ENCODE measurements at regions not wholly inside any gene's neighbourhood (a gene's known extent, or its start where the extent isn't known, plus 50 kb on each side); places are given as distances from the start of the nearest gene placed in this dataset.

DNA sequence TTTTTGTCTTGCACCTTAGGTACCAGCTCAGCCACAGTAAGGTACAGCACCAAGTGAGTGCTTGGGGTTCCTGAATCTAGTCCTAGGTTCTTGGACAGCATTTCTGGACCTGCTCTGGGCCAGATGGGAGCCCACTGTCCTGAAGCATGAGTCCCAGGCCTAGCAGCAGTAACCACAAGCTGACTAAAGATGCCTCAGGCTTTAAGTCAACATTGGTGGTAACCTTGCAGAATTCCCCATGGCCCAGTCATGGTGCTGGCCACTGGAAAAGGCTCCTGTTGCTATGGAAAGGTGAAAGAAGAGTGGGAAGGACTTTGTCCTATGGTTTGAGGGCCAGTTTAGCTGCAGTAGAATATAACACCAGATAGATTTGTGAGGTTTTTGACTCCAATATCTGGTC, 86.9 kb upstream of the CLEC14A start:
- H3K4me1 ChIP-seq, result no peaks in the 10 kb centered on the region

DNA sequence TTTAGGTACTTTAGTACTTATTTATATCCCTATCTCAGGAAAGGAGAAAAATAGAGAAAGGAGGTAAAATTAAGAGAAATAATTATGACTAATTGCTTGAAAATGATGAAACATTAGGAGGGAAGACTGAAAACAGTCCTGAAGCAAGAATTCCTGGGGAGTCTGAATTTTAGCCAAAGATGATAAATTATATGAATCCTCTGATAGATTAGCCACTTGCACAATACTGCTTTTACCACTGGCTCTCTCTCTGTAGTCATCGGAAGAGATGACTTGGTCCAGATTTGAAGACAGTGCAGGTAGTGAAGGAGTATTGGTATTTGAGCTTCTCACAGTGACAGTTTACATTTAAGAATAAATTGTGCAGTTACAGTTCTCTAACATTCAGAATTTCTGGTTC, 83.8 kb upstream of the CLEC14A start:
- no peak overlapping the region for H3K4me3 ChIP-seq
- TF ChIP-seq, protein P1, sequence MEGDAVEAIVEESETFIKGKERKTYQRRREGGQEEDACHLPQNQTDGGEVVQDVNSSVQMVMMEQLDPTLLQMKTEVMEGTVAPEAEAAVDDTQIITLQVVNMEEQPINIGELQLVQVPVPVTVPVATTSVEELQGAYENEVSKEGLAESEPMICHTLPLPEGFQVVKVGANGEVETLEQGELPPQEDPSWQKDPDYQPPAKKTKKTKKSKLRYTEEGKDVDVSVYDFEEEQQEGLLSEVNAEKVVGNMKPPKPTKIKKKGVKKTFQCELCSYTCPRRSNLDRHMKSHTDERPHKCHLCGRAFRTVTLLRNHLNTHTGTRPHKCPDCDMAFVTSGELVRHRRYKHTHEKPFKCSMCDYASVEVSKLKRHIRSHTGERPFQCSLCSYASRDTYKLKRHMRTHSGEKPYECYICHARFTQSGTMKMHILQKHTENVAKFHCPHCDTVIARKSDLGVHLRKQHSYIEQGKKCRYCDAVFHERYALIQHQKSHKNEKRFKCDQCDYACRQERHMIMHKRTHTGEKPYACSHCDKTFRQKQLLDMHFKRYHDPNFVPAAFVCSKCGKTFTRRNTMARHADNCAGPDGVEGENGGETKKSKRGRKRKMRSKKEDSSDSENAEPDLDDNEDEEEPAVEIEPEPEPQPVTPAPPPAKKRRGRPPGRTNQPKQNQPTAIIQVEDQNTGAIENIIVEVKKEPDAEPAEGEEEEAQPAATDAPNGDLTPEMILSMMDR (IDR thresholded peaks at IDR 0.05), result no peak
- H3K9me3 ChIP-seq, result no peaks in the 10 kb centered on the region
- ATAC-seq, result no peak
- intact Hi-C loops (cut with DNase I), result no loop called here
- H3K27ac ChIP-seq, result no peak overlapping the region
- no peaks in the 10 kb centered on the region for H3K36me3 ChIP-seq
- no peaks in the 10 kb centered on the region for H3K27me3 ChIP-seq
- DNase-seq, result no peak
- no peaks in the 10 kb centered on the region for H3K4me1 ChIP-seq
- WGBS, 2 donors, result 93 to 95% methylated on average over 1 of the region's 1 CpG

More for the DNA sequence above, 86.9 kb upstream of the CLEC14A start:
- H3K4me3 ChIP-seq, result no peak overlapping the region
- ATAC-seq, result no peak
- no peaks in the 10 kb centered on the region for H3K27me3 ChIP-seq
- no peaks in the 10 kb centered on the region for H3K36me3 ChIP-seq
- DNase-seq, result no peak
- intact Hi-C loops (cut with DNase I), result no loop called here
- H3K9me3 ChIP-seq, result peaks cover 0 to 14% (median 0%) of the 10 kb centered on the region in 11 donors
- H3K27ac ChIP-seq, result no peak overlapping the region
- TF ChIP-seq, protein P1 (IDR thresholded peaks at IDR 0.05), result no peak

DNA sequence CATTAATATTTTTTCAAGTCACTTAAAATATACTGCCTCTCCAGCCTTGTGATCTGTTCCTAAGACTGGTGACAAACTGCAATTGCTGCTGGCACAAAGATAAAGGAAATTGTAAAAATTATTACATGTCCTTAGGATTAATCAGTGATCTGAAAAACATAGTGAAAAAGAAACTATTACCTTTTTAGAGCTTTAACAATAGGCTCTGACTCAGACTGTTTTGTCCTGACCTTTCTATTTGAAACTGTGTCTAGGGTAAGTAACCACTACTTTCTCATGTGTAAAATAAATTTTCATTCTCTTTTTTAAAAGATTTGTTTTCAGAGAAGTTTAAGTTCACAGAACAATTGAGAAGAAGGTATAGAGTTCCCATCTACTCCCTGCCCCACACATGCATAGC, 80.4 kb upstream of the CLEC14A start:
- no peaks in the 10 kb centered on the region for H3K9me3 ChIP-seq
- H3K4me3 ChIP-seq, result no peak overlapping the region
- TF ChIP-seq, protein P1 (IDR thresholded peaks at IDR 0.05), result no peak
- H3K27me3 ChIP-seq, result no peaks in the 10 kb centered on the region
- no peak overlapping the region for H3K27ac ChIP-seq
- no peak for ATAC-seq
- no peak for DNase-seq
- H3K4me1 ChIP-seq, result no peaks in the 10 kb centered on the region
- no peaks in the 10 kb centered on the region for H3K36me3 ChIP-seq
- intact Hi-C loops (cut with DNase I), result no loop called here

DNA sequence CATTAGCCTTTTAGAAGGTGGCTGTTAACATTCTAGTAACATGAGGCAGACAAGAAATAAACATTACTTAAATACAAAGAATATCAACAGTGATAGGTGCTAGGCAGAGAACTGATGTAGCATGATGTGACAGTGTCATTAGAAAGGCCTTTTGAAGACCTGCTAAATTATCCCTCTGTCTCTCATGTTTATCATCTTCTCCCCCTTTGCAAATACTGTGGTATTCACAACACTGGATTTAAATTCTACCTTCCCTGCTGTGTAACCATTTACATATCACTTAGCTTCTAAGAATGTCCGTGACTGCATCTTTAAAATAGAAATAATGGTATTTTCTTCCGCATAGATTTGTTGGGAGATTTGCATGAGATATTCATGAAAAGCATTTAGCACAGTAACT, 74.4 kb upstream of the CLEC14A start:
- Histone ChIP-seq H3K9me3 (no peaks in the 10 kb centered on the region), H3K27me3 (no peaks in the 10 kb centered on the region), H3K4me3 (no peak overlapping the region), H3K36me3 (no peaks in the 10 kb centered on the region), H3K4me1 (no peaks in the 10 kb centered on the region), H3K27ac (no peak overlapping the region)
- TF ChIP-seq, protein P1 (IDR thresholded peaks at IDR 0.05), result no peak
- intact Hi-C loops (cut with DNase I), result no loop called here
- ATAC-seq, result no peak
- WGBS, 2 donors, result 39 to 69% methylated on average over 2 of the region's 2 CpGs
- DNase-seq, result no peak

DNA sequence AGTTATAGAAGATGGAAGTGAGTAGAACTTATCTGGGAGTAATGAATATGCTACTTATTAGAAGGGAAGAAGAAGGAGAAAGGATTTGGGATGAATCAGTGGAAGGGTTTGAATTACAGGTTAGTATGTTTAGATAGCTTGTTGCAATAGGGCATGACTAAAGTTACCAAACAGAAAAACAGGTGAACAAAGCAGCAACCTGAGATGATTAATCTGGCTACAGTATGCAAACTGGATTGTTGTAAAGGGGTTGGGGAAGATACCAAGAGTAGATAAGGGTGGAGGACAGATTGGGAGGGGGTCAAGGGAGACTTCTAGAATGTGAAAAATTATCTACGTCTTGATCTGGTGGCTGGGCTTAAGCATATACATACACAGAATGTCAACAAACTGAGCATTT, 73.4 kb upstream of the CLEC14A start:
- intact Hi-C loops (cut with DNase I), result no loop called here
- DNase-seq, result no peak
- no peak overlapping the region for H3K4me3 ChIP-seq
- TF ChIP-seq, protein P1 (IDR thresholded peaks at IDR 0.05), result no peak
- no peak for ATAC-seq
- WGBS, 2 donors, result 85 to 95% methylated on average over 1 of the region's 1 CpG
- H3K4me1 ChIP-seq, result no peaks in the 10 kb centered on the region
- no peak overlapping the region for H3K27ac ChIP-seq
- H3K27me3 ChIP-seq, result no peaks in the 10 kb centered on the region
- H3K36me3 ChIP-seq, result no peaks in the 10 kb centered on the region
- no peaks in the 10 kb centered on the region for H3K9me3 ChIP-seq

Data from heart right ventricle (tissue), 16 donors.